Activated T-helper 17 cell treated with anti-CD3 and anti-CD28 coated beads, Interleukin-2, amount 50 U/mL, for 72 hours (primary cell): ENCODE measurements at regions not wholly inside any gene's neighbourhood (a gene's known extent, or its start where the extent isn't known, plus 50 kb on each side); places are given as distances from the start of the nearest gene placed in this dataset.
A peak's percentile ranks its signal among the peaks of the same experiment; 100 is the strongest.

Experiments
- ATAC-seq: fragments of 150-1000 bp; cut with Tn5 transposase; replicated peaks from 2 replicates; pipeline ENCODE4 v1.10.0; 2021; ENCODE audit warnings: mild to moderate bottlenecking, moderate library complexity
- H3K27ac Mint-ChIP-seq: one replicate; pipeline ENCODE4 v1.8.0; 2022; ENCODE audit warnings: mixed read lengths
- H3K27me3 Mint-ChIP-seq: one replicate; pipeline ENCODE4 v1.8.0; 2022; ENCODE audit warnings: mixed read lengths
- H3K36me3 Mint-ChIP-seq: one replicate; pipeline ENCODE4 v1.8.0; 2022; ENCODE audit warnings: low read depth, mild to moderate bottlenecking, mixed read lengths
- H3K4me1 Mint-ChIP-seq: one replicate; pipeline ENCODE4 v1.8.0; 2022; ENCODE audit warnings: mixed read lengths
- H3K4me3 Mint-ChIP-seq: one replicate; pipeline ENCODE4 v1.8.0; 2022; ENCODE audit warnings: mild to moderate bottlenecking, mixed read lengths
- H3K9me3 Mint-ChIP-seq: one replicate; pipeline ENCODE4 v1.8.0; 2022; ENCODE audit warnings: mixed read lengths

- Mint-ChIP-seq H3K27me3 (no peaks in the 10 kb centered on the region), H3K27ac (no peak overlapping the region), H3K36me3 (no peaks in the 10 kb centered on the region), H3K4me1 (no peaks in the 10 kb centered on the region), H3K4me3 (no peak overlapping the region), H3K9me3 (no peaks in the 10 kb centered on the region)
- peak; percentile 63 for ATAC-seq
Measured at GRCh38 chr12:23084236-23084995, 459.4 kb downstream of the ETNK1 start.

- no peaks in the 10 kb centered on the region for H3K36me3 Mint-ChIP-seq
- no peak overlapping the region for H3K27ac Mint-ChIP-seq
- H3K27me3 Mint-ChIP-seq: no peaks in the 10 kb centered on the region
- H3K4me3 Mint-ChIP-seq: no peak overlapping the region
- H3K4me1 Mint-ChIP-seq: no peaks in the 10 kb centered on the region
- H3K9me3 Mint-ChIP-seq: no peaks in the 10 kb centered on the region
- ATAC-seq: no peak
Measured at GRCh38 chr12:23088594-23088993, 463.6 kb downstream of the ETNK1 start.

GRCh38 chr12:23093488-23093887 lies 468.5 kb downstream of the ETNK1 start:
- H3K9me3 Mint-ChIP-seq: no peaks in the 10 kb centered on the region
- H3K4me3 Mint-ChIP-seq: no peak overlapping the region
- H3K4me1 Mint-ChIP-seq: no peaks in the 10 kb centered on the region
- no peak overlapping the region for H3K27ac Mint-ChIP-seq
- no peak for ATAC-seq
- no peaks in the 10 kb centered on the region for H3K27me3 Mint-ChIP-seq
- H3K36me3 Mint-ChIP-seq: no peaks in the 10 kb centered on the region

GRCh38 chr12:23096321-23096720 lies 471.4 kb downstream of the ETNK1 start:
- H3K9me3 Mint-ChIP-seq: no peaks in the 10 kb centered on the region
- no peaks in the 10 kb centered on the region for H3K36me3 Mint-ChIP-seq
- H3K27ac Mint-ChIP-seq: no peak overlapping the region
- ATAC-seq: no peak
- no peaks in the 10 kb centered on the region for H3K27me3 Mint-ChIP-seq
- no peak overlapping the region for H3K4me3 Mint-ChIP-seq
- no peaks in the 10 kb centered on the region for H3K4me1 Mint-ChIP-seq

GRCh38 chr12:23098110-23098509 lies 473.1 kb downstream of the ETNK1 start:
- ATAC-seq: no peak

GRCh38 chr12:23098517-23098916 lies 473.5 kb downstream of the ETNK1 start:
- no peaks in the 10 kb centered on the region for H3K27me3 Mint-ChIP-seq

More at GRCh38 chr12:23098110-23098509, 473.1 kb downstream of the ETNK1 start:
- Mint-ChIP-seq H3K4me1 (no peaks in the 10 kb centered on the region), H3K4me3 (no peak overlapping the region), H3K9me3 (no peaks in the 10 kb centered on the region), H3K27ac (no peak overlapping the region), H3K27me3 (no peaks in the 10 kb centered on the region), H3K36me3 (no peaks in the 10 kb centered on the region)

GRCh38 chr12:23099104-23099503 lies 474.1 kb downstream of the ETNK1 start:
- no peak for ATAC-seq
- Mint-ChIP-seq H3K4me1 (no peaks in the 10 kb centered on the region), H3K9me3 (no peaks in the 10 kb centered on the region), H3K4me3 (no peak overlapping the region), H3K36me3 (no peaks in the 10 kb centered on the region), H3K27me3 (no peaks in the 10 kb centered on the region), H3K27ac (no peak overlapping the region)

More at GRCh38 chr12:23098517-23098916, 473.5 kb downstream of the ETNK1 start:
- Mint-ChIP-seq H3K27ac (no peak overlapping the region), H3K36me3 (no peaks in the 10 kb centered on the region), H3K4me1 (no peaks in the 10 kb centered on the region), H3K4me3 (no peak overlapping the region), H3K9me3 (no peaks in the 10 kb centered on the region)
- ATAC-seq: no peak

- Mint-ChIP-seq H3K36me3 (no peaks in the 10 kb centered on the region), H3K27me3 (no peaks in the 10 kb centered on the region), H3K4me3 (no peak overlapping the region), H3K27ac (no peak overlapping the region), H3K4me1 (no peaks in the 10 kb centered on the region), H3K9me3 (no peaks in the 10 kb centered on the region)
- no peak for ATAC-seq
Measured at GRCh38 chr12:23099604-23100003, 474.6 kb downstream of the ETNK1 start.

GRCh38 chr12:23108957-23109356 lies 484.0 kb downstream of the ETNK1 start:
- H3K36me3 Mint-ChIP-seq: no peaks in the 10 kb centered on the region
- no peaks in the 10 kb centered on the region for H3K4me1 Mint-ChIP-seq
- no peak for ATAC-seq
- no peaks in the 10 kb centered on the region for H3K9me3 Mint-ChIP-seq
- H3K27me3 Mint-ChIP-seq: no peaks in the 10 kb centered on the region
- H3K4me3 Mint-ChIP-seq: no peak overlapping the region
- no peak overlapping the region for H3K27ac Mint-ChIP-seq

- H3K27ac Mint-ChIP-seq: no peak overlapping the region
- no peak overlapping the region for H3K4me3 Mint-ChIP-seq
- ATAC-seq: no peak
- H3K4me1 Mint-ChIP-seq: no peaks in the 10 kb centered on the region
- no peaks in the 10 kb centered on the region for H3K9me3 Mint-ChIP-seq
- no peaks in the 10 kb centered on the region for H3K36me3 Mint-ChIP-seq
- no peaks in the 10 kb centered on the region for H3K27me3 Mint-ChIP-seq
Measured at GRCh38 chr12:23113781-23114180, 488.8 kb downstream of the ETNK1 start.

GRCh38 chr12:23115984-23116383 lies 491.0 kb downstream of the ETNK1 start:
- no peak overlapping the region for H3K4me3 Mint-ChIP-seq
- H3K36me3 Mint-ChIP-seq: no peaks in the 10 kb centered on the region
- H3K27me3 Mint-ChIP-seq: no peaks in the 10 kb centered on the region
- no peaks in the 10 kb centered on the region for H3K4me1 Mint-ChIP-seq
- H3K9me3 Mint-ChIP-seq: no peaks in the 10 kb centered on the region
- ATAC-seq: no peak
- H3K27ac Mint-ChIP-seq: no peak overlapping the region

GRCh38 chr12:23126794-23127193 lies 501.8 kb downstream of the ETNK1 start:
- H3K27ac Mint-ChIP-seq: no peak overlapping the region
- H3K9me3 Mint-ChIP-seq: no peaks in the 10 kb centered on the region
- no peaks in the 10 kb centered on the region for H3K4me1 Mint-ChIP-seq
- no peak overlapping the region for H3K4me3 Mint-ChIP-seq
- no peaks in the 10 kb centered on the region for H3K27me3 Mint-ChIP-seq
- no peak for ATAC-seq
- no peaks in the 10 kb centered on the region for H3K36me3 Mint-ChIP-seq

GRCh38 chr12:23127701-23128100 lies 502.7 kb downstream of the ETNK1 start:
- no peak overlapping the region for H3K4me3 Mint-ChIP-seq
- H3K27ac Mint-ChIP-seq: no peak overlapping the region
- H3K36me3 Mint-ChIP-seq: no peaks in the 10 kb centered on the region
- H3K27me3 Mint-ChIP-seq: no peaks in the 10 kb centered on the region
- H3K9me3 Mint-ChIP-seq: no peaks in the 10 kb centered on the region
- ATAC-seq: no peak
- H3K4me1 Mint-ChIP-seq: no peaks in the 10 kb centered on the region

- Mint-ChIP-seq H3K27me3 (no peaks in the 10 kb centered on the region), H3K4me1 (no peaks in the 10 kb centered on the region), H3K27ac (no peak overlapping the region), H3K9me3 (no peaks in the 10 kb centered on the region), H3K4me3 (no peak overlapping the region), H3K36me3 (no peaks in the 10 kb centered on the region)
- ATAC-seq: no peak
Measured at GRCh38 chr12:23128462-23128861, 503.5 kb downstream of the ETNK1 start.

- no peaks in the 10 kb centered on the region for H3K36me3 Mint-ChIP-seq
- no peak for ATAC-seq
- H3K27ac Mint-ChIP-seq: no peak overlapping the region
- H3K27me3 Mint-ChIP-seq: no peaks in the 10 kb centered on the region
- no peaks in the 10 kb centered on the region for H3K9me3 Mint-ChIP-seq
- no peaks in the 10 kb centered on the region for H3K4me1 Mint-ChIP-seq
- H3K4me3 Mint-ChIP-seq: no peak overlapping the region
Measured at GRCh38 chr12:23132357-23132756, 507.4 kb downstream of the ETNK1 start.

- Mint-ChIP-seq H3K4me3 (no peak overlapping the region), H3K27ac (no peak overlapping the region), H3K27me3 (no peaks in the 10 kb centered on the region), H3K9me3 (no peaks in the 10 kb centered on the region), H3K4me1 (no peaks in the 10 kb centered on the region), H3K36me3 (no peaks in the 10 kb centered on the region)
- no peak for ATAC-seq
Measured at GRCh38 chr12:23133471-23133870, 508.5 kb downstream of the ETNK1 start.
